ENCODE measurements at regions not wholly inside any gene's neighbourhood (a gene's known extent, or its start where the extent isn't known, plus 50 kb on each side); places are given as distances from the start of the nearest gene placed in this dataset.
"Not testable (repeated sequence)": the region's sequence is repeated elsewhere in the genome, so short reads cannot be mapped to it uniquely, and the experiment has no call there.

DNA sequence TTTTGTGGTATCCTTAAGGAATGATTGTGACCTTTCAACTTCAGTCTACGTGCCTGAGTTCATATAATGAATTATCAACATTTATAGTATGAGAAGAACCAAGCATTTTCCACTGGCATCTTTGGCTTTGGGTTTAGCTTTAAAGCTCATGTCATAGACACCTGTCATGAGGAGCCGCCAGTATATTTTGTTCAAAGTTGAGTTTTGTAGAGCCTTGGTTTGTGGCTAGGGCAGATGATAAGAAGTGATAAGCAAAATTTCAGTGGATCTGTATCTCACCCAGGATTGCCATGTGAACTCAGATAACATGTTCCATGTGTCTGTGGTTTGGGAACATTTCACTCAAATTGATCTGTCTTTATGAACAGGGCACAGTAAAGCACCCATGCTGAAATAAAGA, 873.2 kb downstream of the STPG2 start:
- Histone ChIP-seq H3K27me3 (ENCODE audit: control insufficient read depth, insufficient read depth, low read length) (no peaks in the 10 kb centered on the region), H3K36me3 (ENCODE audit: control insufficient read depth, low read depth, low read length) (no peaks in the 10 kb centered on the region), H3K27ac (ENCODE audit: low read length) (no peak overlapping the region), H3K4me3 (ENCODE audit: low read length) (no peak overlapping the region), H3K4me1 (ENCODE audit: control insufficient read depth, low read depth, low read length) (no peaks in the 10 kb centered on the region), H3K9me3 (ENCODE audit: control insufficient read depth, low read depth, low read length) (no peaks in the 10 kb centered on the region), H3K9ac (ENCODE audit: low read length) (no peak overlapping the region)

GRCh38 chr4:97279391-97279790, 863.9 kb downstream of the STPG2 start:
- no peak overlapping the region for H3K4me3 ChIP-seq (ENCODE audit: low read length)
- H3K27me3 ChIP-seq (ENCODE audit: control insufficient read depth, insufficient read depth, low read length) = no peaks in the 10 kb centered on the region
- no peak overlapping the region for H3K27ac ChIP-seq (ENCODE audit: low read length)
- H3K4me1 ChIP-seq (ENCODE audit: control insufficient read depth, low read depth, low read length) = no peaks in the 10 kb centered on the region
- H3K9me3 ChIP-seq (ENCODE audit: control insufficient read depth, low read depth, low read length) = no peaks in the 10 kb centered on the region
- H3K36me3 ChIP-seq (ENCODE audit: control insufficient read depth, low read depth, low read length) = no peaks in the 10 kb centered on the region
- no peak overlapping the region for H3K9ac ChIP-seq (ENCODE audit: low read length)

- no peak overlapping the region for H3K27ac ChIP-seq (ENCODE audit: low read length)
- no peak overlapping the region for H3K4me3 ChIP-seq (ENCODE audit: low read length)
- H3K4me1 ChIP-seq (ENCODE audit: control insufficient read depth, low read depth, low read length) = no peaks in the 10 kb centered on the region
- no peaks in the 10 kb centered on the region for H3K36me3 ChIP-seq (ENCODE audit: control insufficient read depth, low read depth, low read length)
- no peak overlapping the region for H3K9ac ChIP-seq (ENCODE audit: low read length)
- no peaks in the 10 kb centered on the region for H3K27me3 ChIP-seq (ENCODE audit: control insufficient read depth, insufficient read depth, low read length)
- H3K9me3 ChIP-seq (ENCODE audit: control insufficient read depth, low read depth, low read length) = peaks cover 5% of the 10 kb centered on the region
These were observed 842.7 kb downstream of the STPG2 start for GRCh38 chr4:97300561-97300960.

GRCh38 chr4:97305351-97305750, 837.9 kb downstream of the STPG2 start:
- Histone ChIP-seq H3K4me1 (ENCODE audit: control insufficient read depth, low read depth, low read length) (no peaks in the 10 kb centered on the region), H3K36me3 (ENCODE audit: control insufficient read depth, low read depth, low read length) (no peaks in the 10 kb centered on the region), H3K9me3 (ENCODE audit: control insufficient read depth, low read depth, low read length) (peaks cover 5% of the 10 kb centered on the region), H3K4me3 (ENCODE audit: low read length) (no peak overlapping the region), H3K27me3 (ENCODE audit: control insufficient read depth, insufficient read depth, low read length) (no peaks in the 10 kb centered on the region), H3K9ac (ENCODE audit: low read length) (no peak overlapping the region), H3K27ac (ENCODE audit: low read length) (no peak overlapping the region)

- Histone ChIP-seq H3K27ac (ENCODE audit: low read length) (no peak overlapping the region), H3K36me3 (ENCODE audit: control insufficient read depth, low read depth, low read length) (no peaks in the 10 kb centered on the region), H3K4me3 (ENCODE audit: low read length) (no peak overlapping the region), H3K9me3 (ENCODE audit: control insufficient read depth, low read depth, low read length) (no peaks in the 10 kb centered on the region), H3K27me3 (ENCODE audit: control insufficient read depth, insufficient read depth, low read length) (no peaks in the 10 kb centered on the region), H3K9ac (ENCODE audit: low read length) (no peak overlapping the region), H3K4me1 (ENCODE audit: control insufficient read depth, low read depth, low read length) (no peaks in the 10 kb centered on the region)
These were observed 834.2 kb downstream of the STPG2 start for GRCh38 chr4:97309121-97309520.

- no peaks in the 10 kb centered on the region for H3K9me3 ChIP-seq (ENCODE audit: control insufficient read depth, low read depth, low read length)
- H3K27ac ChIP-seq (ENCODE audit: low read length) = no peak overlapping the region
- H3K27me3 ChIP-seq (ENCODE audit: control insufficient read depth, insufficient read depth, low read length) = no peaks in the 10 kb centered on the region
- no peak overlapping the region for H3K9ac ChIP-seq (ENCODE audit: low read length)
- peak overlapping the region; percentile 39 for H3K4me3 ChIP-seq (ENCODE audit: low read length)
- H3K36me3 ChIP-seq (ENCODE audit: control insufficient read depth, low read depth, low read length) = no peaks in the 10 kb centered on the region
- peaks cover 14% of the 10 kb centered on the region for H3K4me1 ChIP-seq (ENCODE audit: control insufficient read depth, low read depth, low read length)
These were observed 826.1 kb downstream of the STPG2 start for GRCh38 chr4:97317201-97317600.

GRCh38 chr4:97317671-97318070, 825.6 kb downstream of the STPG2 start:
- Histone ChIP-seq H3K27ac (ENCODE audit: low read length) (no peak overlapping the region), H3K4me3 (ENCODE audit: low read length) (peak overlapping the region; percentile 39), H3K36me3 (ENCODE audit: control insufficient read depth, low read depth, low read length) (no peaks in the 10 kb centered on the region), H3K27me3 (ENCODE audit: control insufficient read depth, insufficient read depth, low read length) (no peaks in the 10 kb centered on the region), H3K9me3 (ENCODE audit: control insufficient read depth, low read depth, low read length) (no peaks in the 10 kb centered on the region), H3K9ac (ENCODE audit: low read length) (no peak overlapping the region), H3K4me1 (ENCODE audit: control insufficient read depth, low read depth, low read length) (peaks cover 14% of the 10 kb centered on the region)

- H3K27ac ChIP-seq (ENCODE audit: low read length); H3K4me1 ChIP-seq (ENCODE audit: control insufficient read depth, low read depth, low read length); H3K9me3 ChIP-seq (ENCODE audit: control insufficient read depth, low read depth, low read length); H3K4me3 ChIP-seq (ENCODE audit: low read length); H3K36me3 ChIP-seq (ENCODE audit: control insufficient read depth, low read depth, low read length); H3K9ac ChIP-seq (ENCODE audit: low read length); H3K27me3 ChIP-seq (ENCODE audit: control insufficient read depth, insufficient read depth, low read length): not testable (repeated sequence)
These were observed 817.5 kb downstream of the STPG2 start for GRCh38 chr4:97325751-97326150.

DNA sequence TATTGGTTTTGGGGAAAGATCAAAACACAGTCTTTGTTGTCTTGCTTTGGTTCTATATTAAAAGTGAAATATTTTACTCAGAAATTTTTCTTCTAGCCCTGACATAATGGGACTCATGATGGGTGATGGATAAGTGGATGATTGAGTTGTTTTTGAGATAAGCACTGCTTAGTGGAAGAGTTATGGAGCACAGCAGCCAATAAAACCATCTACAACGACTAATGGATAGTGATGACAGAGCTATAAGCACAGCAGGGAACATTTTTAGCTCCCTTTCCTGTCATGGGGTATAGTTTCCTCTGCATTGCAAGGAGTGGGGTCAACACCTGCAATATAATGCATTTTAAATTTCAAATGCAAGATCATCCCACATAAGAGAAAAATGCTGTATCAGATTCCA, 812.4 kb downstream of the STPG2 start:
- Histone ChIP-seq H3K9me3 (ENCODE audit: control insufficient read depth, low read depth, low read length) (no peaks in the 10 kb centered on the region), H3K4me1 (ENCODE audit: control insufficient read depth, low read depth, low read length) (peaks cover 6% of the 10 kb centered on the region), H3K36me3 (ENCODE audit: control insufficient read depth, low read depth, low read length) (no peaks in the 10 kb centered on the region), H3K9ac (ENCODE audit: low read length) (no peak overlapping the region), H3K27me3 (ENCODE audit: control insufficient read depth, insufficient read depth, low read length) (no peaks in the 10 kb centered on the region), H3K4me3 (ENCODE audit: low read length) (no peak overlapping the region), H3K27ac (ENCODE audit: low read length) (no peak overlapping the region)

- H3K27me3 ChIP-seq (ENCODE audit: control insufficient read depth, insufficient read depth, low read length) = no peaks in the 10 kb centered on the region
- no peaks in the 10 kb centered on the region for H3K4me1 ChIP-seq (ENCODE audit: control insufficient read depth, low read depth, low read length)
- no peaks in the 10 kb centered on the region for H3K9me3 ChIP-seq (ENCODE audit: control insufficient read depth, low read depth, low read length)
- H3K27ac ChIP-seq (ENCODE audit: low read length) = no peak overlapping the region
- no peak overlapping the region for H3K9ac ChIP-seq (ENCODE audit: low read length)
- H3K36me3 ChIP-seq (ENCODE audit: control insufficient read depth, low read depth, low read length) = no peaks in the 10 kb centered on the region
- H3K4me3 ChIP-seq (ENCODE audit: low read length) = no peak overlapping the region
These were observed 808.9 kb downstream of the STPG2 start for GRCh38 chr4:97334348-97334747.

GRCh38 chr4:97349468-97350186, 793.6 kb downstream of the STPG2 start:
- Histone ChIP-seq H3K4me1 (ENCODE audit: control insufficient read depth, low read depth, low read length) (peaks cover 20% of the 10 kb centered on the region), H3K27me3 (ENCODE audit: control insufficient read depth, insufficient read depth, low read length) (no peaks in the 10 kb centered on the region), H3K9ac (ENCODE audit: low read length) (no peak overlapping the region), H3K4me3 (ENCODE audit: low read length) (no peak overlapping the region), H3K36me3 (ENCODE audit: control insufficient read depth, low read depth, low read length) (no peaks in the 10 kb centered on the region), H3K27ac (ENCODE audit: low read length) (no peak overlapping the region), H3K9me3 (ENCODE audit: control insufficient read depth, low read depth, low read length) (no peaks in the 10 kb centered on the region)

DNA sequence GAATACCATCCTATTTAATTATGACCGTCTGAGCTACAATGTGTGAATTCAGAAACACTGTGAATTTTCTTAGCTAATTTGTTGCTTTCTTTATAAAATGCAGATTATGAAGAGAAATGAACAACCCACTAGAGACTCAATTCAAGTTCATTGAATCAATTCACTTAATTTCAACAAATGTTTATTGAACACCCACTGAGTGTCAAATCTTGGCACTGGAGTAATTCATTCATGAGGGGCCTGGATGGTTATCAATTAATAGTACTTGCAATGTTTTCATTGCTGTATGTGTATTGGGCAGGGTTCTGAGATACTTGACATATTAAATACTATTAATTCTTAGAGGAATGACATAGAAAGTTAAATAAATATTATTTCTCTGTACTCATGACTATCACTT, 789.4 kb downstream of the STPG2 start:
- H3K36me3 ChIP-seq (ENCODE audit: control insufficient read depth, low read depth, low read length) = no peaks in the 10 kb centered on the region
- H3K9ac ChIP-seq (ENCODE audit: low read length) = no peak overlapping the region
- peaks cover 16% of the 10 kb centered on the region for H3K4me1 ChIP-seq (ENCODE audit: control insufficient read depth, low read depth, low read length)

More for the DNA sequence above, 789.4 kb downstream of the STPG2 start:
- H3K27ac ChIP-seq (ENCODE audit: low read length) = no peak overlapping the region
- H3K4me3 ChIP-seq (ENCODE audit: low read length) = no peak overlapping the region
- no peaks in the 10 kb centered on the region for H3K27me3 ChIP-seq (ENCODE audit: control insufficient read depth, insufficient read depth, low read length)
- no peaks in the 10 kb centered on the region for H3K9me3 ChIP-seq (ENCODE audit: control insufficient read depth, low read depth, low read length)

Measured in iPS-18a (cell line).